Lower lobe of right lung (tissue), 2 donors: ENCODE measurements at regions not wholly inside any gene's neighbourhood (a gene's known extent, or its start where the extent isn't known, plus 50 kb on each side); places are given as distances from the start of the nearest gene placed in this dataset.

ENCODE experiments used
- ATAC-seq, 2 donors: fragments of 200-7000 bp; cut with Tn5 transposase; one replicate each; pipeline ENCODE4 v1.9.1; 2020 to 2022; ENCODE audit warnings: mild to moderate bottlenecking in 2 of 2, moderate library complexity in 2 of 2
- DNase-seq: peaks from one replicate; pipeline ENCODE4 v3.0.0-alpha.2; 2020
- H3K27ac ChIP-seq: fragments of 200-600 bp; one replicate; pipeline ENCODE4 v1.8.0; 2022
- H3K27me3 ChIP-seq: fragments of 200-600 bp; one replicate; pipeline ENCODE4 v1.8.0; 2022; ENCODE audit warnings: low read depth
- H3K36me3 ChIP-seq: fragments of 200-600 bp; one replicate; pipeline ENCODE4 v1.8.0; 2022; ENCODE audit warnings: mild to moderate bottlenecking
- H3K4me1 ChIP-seq: fragments of 200-600 bp; one replicate; pipeline ENCODE4 v1.8.0; 2022
- H3K4me3 ChIP-seq: fragments of 200-600 bp; one replicate; pipeline ENCODE4 v1.8.0; 2022; ENCODE audit warnings: mild to moderate bottlenecking
- H3K9me3 ChIP-seq: fragments of 200-600 bp; one replicate; pipeline ENCODE4 v1.8.0; 2022
- intact Hi-C: fragments of 100-400 bp; cut with DNase I; formaldehyde crosslinking; loops from one replicate; pipeline ENCODE4 v1.11.0; 2022
- TF ChIP-seq, protein P1 (sequence below): fragments of 200-600 bp; IDR thresholded peaks from one replicate; pipeline ENCODE4 v1.8.0; 2022; ENCODE audit warnings: antibody characterized with exemption, mild to moderate bottlenecking
- donor health status: DM: no; HTN: yes; CAD: no; lungs with severe emphysema.

DNA sequence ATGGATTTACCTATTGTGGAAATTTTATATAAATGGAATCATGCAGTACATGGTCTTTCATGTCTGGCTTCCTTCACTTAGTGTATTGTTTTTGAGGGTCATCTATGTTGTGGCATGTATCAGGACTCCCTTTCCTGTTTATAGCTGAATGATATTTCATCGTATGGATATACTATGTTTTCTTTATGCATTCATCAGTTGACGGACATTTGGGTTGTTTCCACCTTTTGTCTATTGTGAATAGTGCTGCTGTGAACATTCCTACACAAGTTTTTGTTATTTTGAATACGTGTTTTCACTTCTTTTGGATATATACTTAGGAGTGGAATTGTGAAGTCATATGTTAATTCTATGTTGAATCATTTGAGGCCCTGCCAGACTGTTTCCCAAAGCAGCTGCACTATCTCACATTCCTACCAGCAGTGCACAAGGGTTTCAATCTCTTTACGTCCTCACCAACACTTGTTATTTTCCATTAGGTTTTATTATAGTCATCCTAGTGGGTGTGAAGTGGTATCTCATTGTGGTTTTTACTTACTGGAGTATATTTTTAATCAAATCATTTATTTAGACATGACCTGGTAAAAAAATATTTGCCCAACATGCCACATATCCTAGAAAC lies 262.7 kb downstream of the DLEU7 start:
- Histone ChIP-seq H3K4me3 (no peak overlapping the region), H3K9me3 (no peaks in the 10 kb centered on the region), H3K27me3 (no peaks in the 10 kb centered on the region), H3K27ac (no peak overlapping the region), H3K36me3 (no peaks in the 10 kb centered on the region), H3K4me1 (no peaks in the 10 kb centered on the region)
- ATAC-seq (no peak), DNase-seq (no peak)
- TF ChIP-seq, protein P1, sequence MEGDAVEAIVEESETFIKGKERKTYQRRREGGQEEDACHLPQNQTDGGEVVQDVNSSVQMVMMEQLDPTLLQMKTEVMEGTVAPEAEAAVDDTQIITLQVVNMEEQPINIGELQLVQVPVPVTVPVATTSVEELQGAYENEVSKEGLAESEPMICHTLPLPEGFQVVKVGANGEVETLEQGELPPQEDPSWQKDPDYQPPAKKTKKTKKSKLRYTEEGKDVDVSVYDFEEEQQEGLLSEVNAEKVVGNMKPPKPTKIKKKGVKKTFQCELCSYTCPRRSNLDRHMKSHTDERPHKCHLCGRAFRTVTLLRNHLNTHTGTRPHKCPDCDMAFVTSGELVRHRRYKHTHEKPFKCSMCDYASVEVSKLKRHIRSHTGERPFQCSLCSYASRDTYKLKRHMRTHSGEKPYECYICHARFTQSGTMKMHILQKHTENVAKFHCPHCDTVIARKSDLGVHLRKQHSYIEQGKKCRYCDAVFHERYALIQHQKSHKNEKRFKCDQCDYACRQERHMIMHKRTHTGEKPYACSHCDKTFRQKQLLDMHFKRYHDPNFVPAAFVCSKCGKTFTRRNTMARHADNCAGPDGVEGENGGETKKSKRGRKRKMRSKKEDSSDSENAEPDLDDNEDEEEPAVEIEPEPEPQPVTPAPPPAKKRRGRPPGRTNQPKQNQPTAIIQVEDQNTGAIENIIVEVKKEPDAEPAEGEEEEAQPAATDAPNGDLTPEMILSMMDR: no peak
- intact Hi-C loops: no loop called here

DNA sequence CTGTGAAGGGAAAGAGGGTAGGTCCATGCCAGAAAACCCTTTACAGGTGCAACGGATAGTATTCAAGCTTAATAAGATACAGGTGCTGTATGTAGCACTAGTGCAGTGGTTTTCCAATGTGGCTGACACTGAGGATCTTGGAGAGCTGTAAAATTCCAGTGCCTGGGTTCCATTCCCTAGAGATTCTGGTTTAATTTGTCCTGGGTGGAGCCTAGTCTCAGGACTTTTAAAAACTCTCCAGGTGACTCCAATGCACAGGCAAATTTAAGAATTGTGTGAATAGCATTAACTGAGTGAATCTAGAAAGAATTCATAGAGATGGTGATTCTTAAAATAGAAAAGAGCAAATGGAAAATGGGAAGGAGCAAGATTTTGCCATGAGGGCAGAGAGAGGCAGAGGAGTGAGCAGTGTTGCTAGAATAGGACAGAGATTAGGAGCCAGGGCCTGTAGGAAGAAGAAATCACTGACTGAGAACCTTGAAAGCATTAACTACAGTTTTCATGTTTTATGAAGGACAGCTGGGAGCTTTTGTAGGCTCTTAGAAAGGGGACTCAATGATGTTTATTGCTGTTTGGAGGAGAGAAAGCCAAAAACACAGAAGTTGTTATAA lies 261.8 kb downstream of the DLEU7 start:
- Histone ChIP-seq H3K36me3 (no peaks in the 10 kb centered on the region), H3K4me3 (no peak overlapping the region), H3K9me3 (no peaks in the 10 kb centered on the region), H3K4me1 (no peaks in the 10 kb centered on the region), H3K27ac (no peak overlapping the region), H3K27me3 (no peaks in the 10 kb centered on the region)
- intact Hi-C loops: no loop called here
- ATAC-seq (no peak), DNase-seq (no peak)
- TF ChIP-seq, protein P1: no peak

DNA sequence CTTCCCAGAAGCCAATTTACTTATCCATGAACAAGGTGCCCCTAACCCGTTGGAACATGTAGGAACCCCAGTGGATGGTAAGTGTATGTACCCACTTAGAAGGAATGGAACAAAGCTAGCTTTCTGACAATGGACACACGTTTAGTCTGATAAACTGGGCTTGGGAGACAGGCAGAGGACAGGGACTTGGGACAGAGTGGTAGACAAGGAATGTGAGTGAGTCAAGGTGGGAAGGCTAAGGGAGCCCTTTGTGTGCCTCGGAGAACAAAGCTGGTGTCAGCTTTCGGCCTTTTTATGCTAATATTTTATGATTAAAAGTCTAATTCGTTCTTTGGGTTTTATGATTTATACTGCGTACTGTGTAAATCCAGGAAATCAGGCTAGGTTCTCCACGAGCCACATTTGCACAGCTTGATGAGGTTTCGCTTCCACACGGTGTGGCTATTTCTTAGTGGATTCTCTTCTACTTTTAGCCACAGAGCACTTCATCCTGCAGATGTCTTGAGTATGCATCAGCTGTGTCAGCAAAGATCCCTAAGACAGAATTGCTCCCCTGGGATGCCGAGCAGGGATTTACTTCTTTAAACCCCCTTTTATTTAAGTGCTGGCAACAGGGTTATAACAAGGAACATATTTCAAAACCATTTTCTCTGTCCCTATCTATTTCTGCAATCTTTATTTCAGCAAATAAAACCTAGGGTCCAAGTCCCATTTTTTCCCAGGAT lies 258.5 kb downstream of the DLEU7 start:
- intact Hi-C loops: no loop called here
- no peaks in the 10 kb centered on the region for H3K4me1 ChIP-seq
- TF ChIP-seq, protein P1: no peak
- ATAC-seq: no peak
- H3K27ac ChIP-seq: no peak overlapping the region
- no peaks in the 10 kb centered on the region for H3K27me3 ChIP-seq
- H3K9me3 ChIP-seq: no peaks in the 10 kb centered on the region
- no peak overlapping the region for H3K4me3 ChIP-seq
- H3K36me3 ChIP-seq: no peaks in the 10 kb centered on the region
- no peak for DNase-seq

DNA sequence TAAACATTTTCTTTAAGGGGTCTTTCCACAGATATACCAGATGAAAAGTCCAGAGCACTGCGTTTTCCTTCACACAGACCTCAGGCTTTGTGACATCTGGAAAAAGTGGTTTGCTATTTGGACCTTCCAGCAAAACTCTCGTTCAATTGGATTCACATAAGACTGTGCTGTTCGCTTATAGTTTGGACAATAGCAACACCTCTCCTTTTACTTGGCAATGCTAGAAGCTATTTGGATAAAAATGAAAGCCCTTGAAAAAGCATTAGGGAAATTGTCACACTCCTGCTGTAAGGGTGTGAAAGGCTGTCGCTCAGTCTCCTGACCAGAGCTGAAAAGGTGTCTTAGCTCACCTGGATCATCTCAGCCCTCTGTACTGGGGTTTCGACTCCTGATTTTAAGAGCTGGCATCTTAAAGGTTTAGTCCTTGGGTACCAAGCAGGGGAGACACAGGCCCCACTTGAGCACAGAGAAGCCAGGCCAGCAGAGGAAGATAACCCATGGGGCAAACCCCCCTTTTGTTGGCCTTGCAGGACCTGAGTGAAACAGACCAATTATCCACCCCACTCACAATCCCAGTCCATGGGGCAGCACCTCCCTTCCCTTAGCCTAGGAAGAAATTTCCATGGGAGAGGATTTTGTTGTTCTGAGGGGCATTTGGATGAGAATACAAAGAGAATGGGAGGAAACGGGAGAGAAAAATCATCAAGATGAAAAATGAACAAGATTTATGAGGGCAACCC lies 257.6 kb downstream of the DLEU7 start:
- DNase-seq (no peak), ATAC-seq (no peak)
- TF ChIP-seq, protein P1: no peak
- Histone ChIP-seq H3K9me3 (no peaks in the 10 kb centered on the region), H3K4me1 (no peaks in the 10 kb centered on the region), H3K27me3 (no peaks in the 10 kb centered on the region), H3K27ac (no peak overlapping the region), H3K36me3 (no peaks in the 10 kb centered on the region), H3K4me3 (no peak overlapping the region)
- intact Hi-C loops: no loop called here

DNA sequence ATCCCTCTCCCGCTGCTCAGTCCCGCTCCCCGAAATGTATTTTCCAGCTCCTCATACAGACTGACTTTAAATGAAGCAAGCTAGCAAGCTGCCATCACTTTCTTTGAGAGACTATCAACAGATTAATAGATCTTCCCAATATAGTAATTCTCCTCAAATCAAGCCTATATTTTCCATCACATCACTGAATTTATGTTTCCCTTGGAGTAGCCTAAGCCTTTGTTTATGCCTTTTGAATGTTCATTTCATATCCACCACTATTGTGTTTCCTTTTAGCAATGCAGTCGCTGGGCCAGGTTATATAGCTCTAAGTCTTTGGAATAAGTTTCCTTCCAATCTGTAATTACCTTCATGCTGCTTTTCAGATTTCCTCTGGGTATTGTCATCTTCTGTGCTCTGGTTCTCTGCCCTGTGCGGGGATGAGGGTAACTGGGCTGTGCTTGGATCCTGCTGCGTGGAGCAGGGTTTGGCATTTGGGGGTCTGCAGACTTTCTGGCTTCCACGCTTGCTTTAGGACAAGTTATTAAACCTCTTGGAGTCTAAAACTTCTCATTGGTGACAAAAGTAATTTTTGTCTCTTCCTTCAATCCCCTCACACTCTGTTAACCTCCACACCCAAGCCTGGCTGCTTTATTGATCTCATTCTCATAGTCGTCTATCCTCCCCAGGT lies 256.9 kb downstream of the DLEU7 start:
- DNase-seq (no peak), ATAC-seq (no peak)
- H3K4me3 ChIP-seq: no peak overlapping the region
- H3K4me1 ChIP-seq: no peaks in the 10 kb centered on the region
- no peaks in the 10 kb centered on the region for H3K36me3 ChIP-seq
- H3K27me3 ChIP-seq: no peaks in the 10 kb centered on the region
- H3K9me3 ChIP-seq: no peaks in the 10 kb centered on the region
- no peak overlapping the region for H3K27ac ChIP-seq
- intact Hi-C loops: no loop called here
- TF ChIP-seq, protein P1: no peak
